PFSK-1 (cell line): ENCODE measurements at regions not wholly inside any gene's neighbourhood (a gene's known extent, or its start where the extent isn't known, plus 50 kb on each side); places are given as distances from the start of the nearest gene placed in this dataset.
A peak's percentile ranks its signal among the peaks of the same experiment; 100 is the strongest.

Experiments used
- FOXP2 ChIP-seq: optimal IDR thresholded peaks from 2 replicates; pipeline ENCODE3; 2011; ENCODE audit warnings: borderline replicate concordance, control low read depth, inconsistent platforms; ENCODE audit not compliant: insufficient read depth; ENCODE audit errors: extremely low read length, extremely low read depth
- POLR2AphosphoS5 ChIP-seq: IDR thresholded peaks from 2 replicates; pipeline ENCODE4 v1.6.1; 2012; ENCODE audit warnings: low read depth, mild to moderate bottlenecking, control low read depth, low read length, moderate library complexity
- SIN3A ChIP-seq: IDR thresholded peaks from 2 replicates; pipeline ENCODE4 v1.6.1; 2012; ENCODE audit warnings: mild to moderate bottlenecking, low read length, moderate library complexity, borderline replicate concordance; ENCODE audit not compliant: insufficient read depth
- TAF1 ChIP-seq: IDR thresholded peaks from 2 replicates; pipeline ENCODE4 v1.6.1; 2012; ENCODE audit warnings: low read length, control low read depth, borderline replicate concordance; ENCODE audit not compliant: insufficient read depth
- TF ChIP-seq, protein P1 (sequence below), 2 experiments: IDR thresholded peaks; 2 replicates each; pipeline versions ENCODE4 v1.6.1 to v1.8.0; 2011 to 2012; ENCODE audit warnings: low read depth in 2 of 2, low read length in 2 of 2, control low read depth in 1 of 2, inconsistent platforms in 1 of 2, mild to moderate bottlenecking in 1 of 2, moderate library complexity in 1 of 2; ENCODE audit not compliant: insufficient read depth in 1 of 2

DNA sequence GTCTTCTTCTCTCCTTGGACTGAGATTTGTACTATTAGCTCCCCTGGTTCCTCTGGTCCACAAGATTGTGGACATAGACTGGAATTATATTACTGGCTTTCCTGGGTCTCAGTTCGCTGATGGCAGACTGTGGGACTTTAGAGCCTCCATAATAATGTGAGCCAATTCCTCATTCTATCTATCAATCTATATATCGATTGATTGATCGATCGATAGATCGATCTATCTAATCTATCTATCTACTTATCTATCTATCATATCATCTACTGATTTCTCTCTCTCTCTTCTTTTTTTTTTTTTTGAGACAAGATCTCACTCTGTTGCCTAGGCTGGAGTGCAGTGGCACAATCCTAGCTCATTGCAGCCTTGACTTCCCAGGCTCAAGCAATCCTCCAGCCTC, 51.5 kb upstream of the DDR1 start:
- TF ChIP-seq FOXP2 (no peak), SIN3A (no peak)
- TF ChIP-seq, protein P1, sequence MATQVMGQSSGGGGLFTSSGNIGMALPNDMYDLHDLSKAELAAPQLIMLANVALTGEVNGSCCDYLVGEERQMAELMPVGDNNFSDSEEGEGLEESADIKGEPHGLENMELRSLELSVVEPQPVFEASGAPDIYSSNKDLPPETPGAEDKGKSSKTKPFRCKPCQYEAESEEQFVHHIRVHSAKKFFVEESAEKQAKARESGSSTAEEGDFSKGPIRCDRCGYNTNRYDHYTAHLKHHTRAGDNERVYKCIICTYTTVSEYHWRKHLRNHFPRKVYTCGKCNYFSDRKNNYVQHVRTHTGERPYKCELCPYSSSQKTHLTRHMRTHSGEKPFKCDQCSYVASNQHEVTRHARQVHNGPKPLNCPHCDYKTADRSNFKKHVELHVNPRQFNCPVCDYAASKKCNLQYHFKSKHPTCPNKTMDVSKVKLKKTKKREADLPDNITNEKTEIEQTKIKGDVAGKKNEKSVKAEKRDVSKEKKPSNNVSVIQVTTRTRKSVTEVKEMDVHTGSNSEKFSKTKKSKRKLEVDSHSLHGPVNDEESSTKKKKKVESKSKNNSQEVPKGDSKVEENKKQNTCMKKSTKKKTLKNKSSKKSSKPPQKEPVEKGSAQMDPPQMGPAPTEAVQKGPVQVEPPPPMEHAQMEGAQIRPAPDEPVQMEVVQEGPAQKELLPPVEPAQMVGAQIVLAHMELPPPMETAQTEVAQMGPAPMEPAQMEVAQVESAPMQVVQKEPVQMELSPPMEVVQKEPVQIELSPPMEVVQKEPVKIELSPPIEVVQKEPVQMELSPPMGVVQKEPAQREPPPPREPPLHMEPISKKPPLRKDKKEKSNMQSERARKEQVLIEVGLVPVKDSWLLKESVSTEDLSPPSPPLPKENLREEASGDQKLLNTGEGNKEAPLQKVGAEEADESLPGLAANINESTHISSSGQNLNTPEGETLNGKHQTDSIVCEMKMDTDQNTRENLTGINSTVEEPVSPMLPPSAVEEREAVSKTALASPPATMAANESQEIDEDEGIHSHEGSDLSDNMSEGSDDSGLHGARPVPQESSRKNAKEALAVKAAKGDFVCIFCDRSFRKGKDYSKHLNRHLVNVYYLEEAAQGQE (IDR thresholded peaks at IDR 0.05; ENCODE audit: insufficient read depth in 1 of 2, low read depth in 2 of 2, low read length in 2 of 2), result no peak

DNA sequence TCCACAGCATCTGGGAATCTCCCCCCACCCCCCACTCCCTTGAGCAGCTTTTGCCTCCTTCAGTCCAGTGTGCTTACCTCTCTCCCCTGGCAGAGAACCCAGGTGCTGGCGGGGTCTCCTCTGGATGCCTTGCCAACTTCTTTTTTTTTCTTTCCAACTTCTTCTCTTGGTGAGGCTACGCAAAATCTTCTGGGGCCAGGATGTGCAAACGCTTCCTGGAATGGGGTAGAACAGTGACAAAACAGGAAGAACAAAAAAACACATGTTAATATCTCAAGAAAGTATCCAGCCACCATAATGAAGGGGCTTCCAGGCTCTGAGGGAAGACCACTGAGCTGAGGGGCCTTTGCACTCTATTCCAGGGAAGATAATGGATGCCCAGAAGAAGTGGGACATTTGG, 53.9 kb upstream of the DDR1 start:
- no peak for TF ChIP-seq SIN3A

DNA sequence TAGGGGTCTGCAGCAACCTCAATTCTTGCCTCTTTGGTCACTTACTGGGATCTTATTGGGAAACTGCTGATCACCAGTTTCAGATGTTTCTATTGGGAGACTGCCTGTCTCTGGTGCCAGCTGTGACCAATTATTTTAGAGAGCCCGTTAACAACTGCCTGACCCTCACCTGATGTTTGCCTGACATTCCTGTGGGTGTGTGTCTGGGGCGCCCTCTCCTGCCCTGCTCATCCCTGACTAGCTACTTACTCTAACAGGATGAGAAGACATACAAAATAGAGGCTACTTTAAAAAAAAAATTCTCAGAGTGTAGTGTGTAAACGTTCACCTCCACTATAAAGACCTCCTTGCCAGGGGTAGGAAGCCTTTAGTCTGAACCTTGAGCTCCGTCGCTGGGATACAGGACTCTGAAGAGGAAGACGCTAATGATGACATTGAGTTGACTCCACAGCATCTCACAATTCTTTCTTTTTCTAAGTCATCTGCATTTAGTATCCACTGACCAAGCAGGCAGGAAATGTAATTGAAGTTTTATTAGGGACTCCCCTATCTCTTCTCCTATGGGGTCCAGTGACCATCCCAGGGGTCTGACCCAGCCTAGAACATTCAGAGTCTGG, 54.6 kb upstream of the DDR1 start:
- TF ChIP-seq SIN3A, result no peak
- no peak for TF ChIP-seq POLR2AphosphoS5
- TF ChIP-seq TAF1, result no peak
- no peak for TF ChIP-seq FOXP2
- TF ChIP-seq, protein P1 (IDR thresholded peaks at IDR 0.05; ENCODE audit: insufficient read depth in 1 of 2, low read depth in 2 of 2, low read length in 2 of 2), result no peak

DNA sequence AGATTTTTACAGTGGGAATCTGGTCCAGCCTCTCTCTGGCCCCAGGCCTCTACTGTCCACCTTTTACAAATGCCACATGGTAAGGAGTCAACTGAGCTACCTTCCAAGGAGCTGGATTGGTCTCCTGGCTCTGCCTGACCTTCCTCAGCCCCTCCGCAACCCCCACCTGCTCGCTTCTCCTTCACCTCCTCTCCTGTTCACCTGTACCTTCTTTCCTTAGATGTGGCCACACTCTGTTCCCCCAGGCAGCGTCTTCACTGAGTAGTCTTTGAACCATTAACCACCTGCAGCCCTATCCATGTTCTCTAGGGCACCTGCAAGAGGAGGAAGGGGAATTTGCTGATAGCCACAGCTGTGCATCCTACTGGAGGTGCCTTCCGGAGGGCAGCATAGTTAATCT, 55.3 kb upstream of the DDR1 start:
- TF ChIP-seq TAF1, result no peak
- TF ChIP-seq, protein P1 (IDR thresholded peaks at IDR 0.05; ENCODE audit: insufficient read depth in 1 of 2, low read depth in 2 of 2, low read length in 2 of 2), result no peak
- TF ChIP-seq SIN3A, result no peak
- TF ChIP-seq POLR2AphosphoS5, result no peak
- no peak for TF ChIP-seq FOXP2

DNA sequence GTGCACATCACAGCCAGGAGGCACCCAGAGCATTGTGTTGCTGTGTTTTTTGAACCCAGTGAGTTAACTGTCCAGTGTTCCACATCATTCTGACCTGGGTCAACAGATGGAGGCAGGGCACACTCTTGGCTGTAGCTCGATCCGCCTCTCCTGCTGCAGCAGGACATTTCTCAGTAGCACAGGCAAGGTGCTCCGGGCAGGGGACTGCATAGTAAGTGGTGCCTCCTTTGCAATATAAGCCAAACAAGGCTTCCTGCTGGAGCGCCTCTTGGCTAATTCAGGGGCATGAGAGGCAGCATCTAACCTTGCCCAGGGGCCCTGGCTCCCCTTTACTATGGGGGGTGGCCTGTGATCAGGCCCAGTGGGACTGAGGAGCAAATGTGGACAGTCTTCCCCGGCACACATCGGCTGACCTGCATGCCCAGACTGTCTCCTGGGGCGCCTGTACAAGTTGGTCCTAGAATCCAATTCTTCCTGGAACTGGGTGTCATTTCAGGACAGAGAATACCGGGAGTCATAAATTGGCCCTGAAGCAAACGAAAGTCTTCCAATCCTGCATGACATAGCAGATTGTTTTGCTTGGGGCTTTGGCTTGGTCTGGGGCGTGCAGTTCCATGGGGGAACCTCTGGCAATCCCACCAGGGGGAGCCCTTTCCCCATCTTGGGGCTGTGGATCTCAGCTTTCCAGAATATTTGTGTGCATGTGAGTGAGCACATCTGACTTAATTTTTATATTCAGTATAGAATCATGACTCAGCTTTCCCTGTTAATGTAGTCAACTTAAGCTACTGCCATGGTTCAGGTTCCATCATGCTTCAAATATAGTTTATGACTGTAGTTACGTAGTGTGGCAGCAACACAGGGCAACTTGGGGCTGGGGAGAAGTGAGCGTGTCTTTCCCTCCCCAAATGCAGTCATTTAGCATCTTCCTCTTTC, 56.0 kb upstream of the DDR1 start:
- 0 out of 2 replicates have a peak, but pooled peaks have one; percentile 26 for TF ChIP-seq SIN3A
- TF ChIP-seq, protein P1 (IDR thresholded peaks at IDR 0.05; ENCODE audit: insufficient read depth in 1 of 2, low read depth in 2 of 2, low read length in 2 of 2), result no peak
